ENCODE measurements at regions not wholly inside any gene's neighbourhood (a gene's known extent, or its start where the extent isn't known, plus 50 kb on each side); places are given as distances from the start of the nearest gene placed in this dataset.

DNA sequence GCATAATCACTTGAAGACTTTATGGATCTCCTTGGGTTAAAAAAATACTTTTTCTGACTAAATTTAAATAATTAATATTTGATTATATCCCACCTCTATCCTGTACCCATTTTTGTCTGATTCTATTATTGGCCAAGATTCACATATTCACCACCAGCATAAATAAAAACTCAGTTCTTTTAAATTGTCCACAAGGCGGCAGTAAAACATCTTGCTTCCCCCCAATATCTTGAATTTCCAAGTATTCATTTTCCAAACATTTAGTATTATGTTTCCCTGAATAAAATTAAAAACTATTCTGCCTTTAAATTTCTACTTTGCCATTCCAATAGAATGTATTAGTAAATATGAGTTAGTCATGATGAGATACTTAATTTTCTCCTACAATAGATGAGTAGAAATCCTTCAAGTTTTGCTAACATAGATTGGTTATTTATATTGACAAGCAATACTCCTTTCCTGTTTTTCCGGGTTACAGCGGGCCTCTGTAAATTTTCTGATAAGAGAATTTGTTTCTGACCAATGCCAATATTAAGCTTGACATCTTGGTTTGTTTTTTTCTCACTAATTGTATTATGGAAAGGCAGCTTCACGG is 218.7 kb upstream of the MDFIC2 start:
- H3K27ac ChIP-seq (ENCODE audit: control insufficient read depth, insufficient read depth, low read length): no peak overlapping the region
- no peaks in the 10 kb centered on the region for H3K9me3 ChIP-seq (ENCODE audit: control insufficient read depth, low read depth, low read length)
- TF ChIP-seq EZH2 (IDR thresholded peaks at IDR 0.05; ENCODE audit: low read length): no peak
- TF ChIP-seq, protein P1, sequence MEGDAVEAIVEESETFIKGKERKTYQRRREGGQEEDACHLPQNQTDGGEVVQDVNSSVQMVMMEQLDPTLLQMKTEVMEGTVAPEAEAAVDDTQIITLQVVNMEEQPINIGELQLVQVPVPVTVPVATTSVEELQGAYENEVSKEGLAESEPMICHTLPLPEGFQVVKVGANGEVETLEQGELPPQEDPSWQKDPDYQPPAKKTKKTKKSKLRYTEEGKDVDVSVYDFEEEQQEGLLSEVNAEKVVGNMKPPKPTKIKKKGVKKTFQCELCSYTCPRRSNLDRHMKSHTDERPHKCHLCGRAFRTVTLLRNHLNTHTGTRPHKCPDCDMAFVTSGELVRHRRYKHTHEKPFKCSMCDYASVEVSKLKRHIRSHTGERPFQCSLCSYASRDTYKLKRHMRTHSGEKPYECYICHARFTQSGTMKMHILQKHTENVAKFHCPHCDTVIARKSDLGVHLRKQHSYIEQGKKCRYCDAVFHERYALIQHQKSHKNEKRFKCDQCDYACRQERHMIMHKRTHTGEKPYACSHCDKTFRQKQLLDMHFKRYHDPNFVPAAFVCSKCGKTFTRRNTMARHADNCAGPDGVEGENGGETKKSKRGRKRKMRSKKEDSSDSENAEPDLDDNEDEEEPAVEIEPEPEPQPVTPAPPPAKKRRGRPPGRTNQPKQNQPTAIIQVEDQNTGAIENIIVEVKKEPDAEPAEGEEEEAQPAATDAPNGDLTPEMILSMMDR (optimal IDR thresholded peaks at IDR 0.05 in 1 of 3, IDR thresholded peaks at IDR 0.05 in 1 of 3, conservative IDR thresholded peaks at IDR 0.05 in 1 of 3; ENCODE audit: extremely low read depth in 1 of 3, insufficient read depth in 2 of 3, low read length in 3 of 3): peak in 2 of 3 experiments; percentile 30 to 38
- no peak overlapping the region for H3K4me2 ChIP-seq (ENCODE audit: control insufficient read depth, extremely low read depth, insufficient read depth, low read depth, low read length)
- no peaks in the 10 kb centered on the region for H3K9me1 ChIP-seq (ENCODE audit: control insufficient read depth, extremely low read depth, insufficient read depth, low read length)
- FAIRE-seq: no peak
- no peaks in the 10 kb centered on the region for H3K27me3 ChIP-seq (ENCODE audit: control insufficient read depth, extremely low read depth, insufficient read depth, low read length)
- H4K20me1 ChIP-seq (ENCODE audit: control insufficient read depth, extremely low read depth, insufficient read depth, low read length): no peaks in the 10 kb centered on the region
- DNase-seq (ENCODE audit: low read depth, low spot score): no peak
- no peaks in the 10 kb centered on the region for H3K79me2 ChIP-seq (ENCODE audit: control insufficient read depth, insufficient read depth, low read length)
- no peaks in the 10 kb centered on the region for H3K4me1 ChIP-seq (ENCODE audit: control insufficient read depth, extremely low read depth, insufficient read depth, low read length)
- no peak overlapping the region for H3K9ac ChIP-seq (ENCODE audit: control insufficient read depth, extremely low read depth, insufficient read depth, low read length)
- H3K36me3 ChIP-seq (ENCODE audit: control insufficient read depth in 2 of 2, extremely low read depth in 1 of 2, insufficient read depth in 2 of 2, low read length in 2 of 2): no peaks in the 10 kb centered on the region
- H2AFZ ChIP-seq (ENCODE audit: control insufficient read depth, low read length): no peak overlapping the region
- dilution Hi-C loops (cut with MboI; ENCODE audit: extremely low pct_ligation_motif_present, low sequenced_read_pairs): no loop called here
- H3K4me3 ChIP-seq (ENCODE audit: control insufficient read depth in 2 of 3, extremely low read depth in 1 of 3, insufficient read depth in 2 of 3, low read depth in 1 of 3, low read length in 3 of 3): no peak overlapping the region

DNA sequence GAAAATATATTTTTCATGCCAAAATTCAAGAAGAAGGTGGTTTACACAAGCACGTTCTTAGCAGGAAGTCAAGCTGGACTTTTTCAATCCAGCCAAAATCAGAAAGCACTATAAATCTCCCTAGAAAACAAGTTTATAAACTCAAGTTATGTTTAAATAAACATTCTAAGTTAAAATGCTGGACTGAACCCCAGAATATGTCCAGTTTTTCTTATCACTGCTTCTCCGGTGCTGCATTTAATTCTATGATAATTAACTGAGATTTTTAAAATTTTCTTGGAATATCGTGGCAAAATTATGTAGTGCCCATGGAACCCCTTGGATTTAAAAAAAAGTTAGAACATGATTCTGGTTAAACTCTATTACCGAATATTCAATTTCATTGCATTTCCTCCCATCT is 218.2 kb upstream of the MDFIC2 start:
- no peak for TF ChIP-seq EZH2 (IDR thresholded peaks at IDR 0.05; ENCODE audit: low read length)
- TF ChIP-seq, protein P1 (optimal IDR thresholded peaks at IDR 0.05 in 1 of 3, IDR thresholded peaks at IDR 0.05 in 1 of 3, conservative IDR thresholded peaks at IDR 0.05 in 1 of 3; ENCODE audit: extremely low read depth in 1 of 3, insufficient read depth in 2 of 3, low read length in 3 of 3): no peak
- H4K20me1 ChIP-seq (ENCODE audit: control insufficient read depth, extremely low read depth, insufficient read depth, low read length): no peaks in the 10 kb centered on the region
- no peak overlapping the region for H3K9ac ChIP-seq (ENCODE audit: control insufficient read depth, extremely low read depth, insufficient read depth, low read length)
- H3K4me3 ChIP-seq (ENCODE audit: control insufficient read depth in 2 of 3, extremely low read depth in 1 of 3, insufficient read depth in 2 of 3, low read depth in 1 of 3, low read length in 3 of 3): no peak overlapping the region
- no peaks in the 10 kb centered on the region for H3K79me2 ChIP-seq (ENCODE audit: control insufficient read depth, insufficient read depth, low read length)
- dilution Hi-C loops (cut with MboI; ENCODE audit: extremely low pct_ligation_motif_present, low sequenced_read_pairs): no loop called here
- no peak for FAIRE-seq
- H3K9me3 ChIP-seq (ENCODE audit: control insufficient read depth, low read depth, low read length): no peaks in the 10 kb centered on the region
- no peaks in the 10 kb centered on the region for H3K4me1 ChIP-seq (ENCODE audit: control insufficient read depth, extremely low read depth, insufficient read depth, low read length)
- H3K27me3 ChIP-seq (ENCODE audit: control insufficient read depth, extremely low read depth, insufficient read depth, low read length): no peaks in the 10 kb centered on the region
- no peak overlapping the region for H3K27ac ChIP-seq (ENCODE audit: control insufficient read depth, insufficient read depth, low read length)
- H3K9me1 ChIP-seq (ENCODE audit: control insufficient read depth, extremely low read depth, insufficient read depth, low read length): no peaks in the 10 kb centered on the region
- H3K4me2 ChIP-seq (ENCODE audit: control insufficient read depth, extremely low read depth, insufficient read depth, low read depth, low read length): no peak overlapping the region
- H3K36me3 ChIP-seq (ENCODE audit: control insufficient read depth in 2 of 2, extremely low read depth in 1 of 2, insufficient read depth in 2 of 2, low read length in 2 of 2): no peaks in the 10 kb centered on the region
- no peak for DNase-seq (ENCODE audit: low read depth, low spot score)
- no peak overlapping the region for H2AFZ ChIP-seq (ENCODE audit: control insufficient read depth, low read length)
